ENCODE measurements at regions not wholly inside any gene's neighbourhood (a gene's known extent, or its start where the extent isn't known, plus 50 kb on each side); places are given as distances from the start of the nearest gene placed in this dataset.

DNA sequence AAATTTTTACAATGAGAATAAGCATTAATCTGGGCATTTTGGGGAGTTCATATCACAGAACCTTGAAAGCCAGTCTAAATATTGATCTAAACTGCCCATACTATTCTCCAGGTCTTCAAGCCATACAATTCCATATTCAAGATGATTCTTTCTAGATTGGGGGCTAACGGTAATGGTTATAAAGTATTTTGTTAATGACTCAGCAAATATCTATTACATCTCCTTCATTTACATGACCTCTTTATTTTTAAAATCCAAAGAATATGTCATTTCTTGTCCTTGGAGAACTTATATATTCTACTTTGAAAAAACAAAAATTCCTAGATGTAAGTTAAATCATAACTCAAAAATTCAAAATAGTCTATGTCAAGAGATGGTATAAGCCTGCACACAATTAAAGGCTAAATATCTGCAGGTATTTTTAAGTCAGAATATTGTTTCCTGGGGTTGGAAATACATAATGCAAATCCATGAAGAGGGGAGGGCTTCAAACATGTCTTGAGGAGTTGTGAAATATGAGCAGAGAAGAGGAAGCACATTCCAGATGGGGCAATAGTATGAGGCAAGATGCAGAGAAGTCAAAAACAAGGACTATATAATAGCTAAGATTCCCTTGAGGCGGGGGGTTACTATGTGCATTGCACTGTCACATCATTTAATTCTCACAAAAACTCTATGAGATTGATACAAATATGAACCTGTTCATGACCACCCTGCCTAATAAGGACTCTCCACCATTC lies 526.4 kb downstream of the NR2F1-AS1 start:
- 44 to 80% methylated on average over 1 to 2 of the region's 2 CpGs for WGBS, 2 donors (ENCODE audit: low coverage in 1 of 2)
- Histone ChIP-seq H3K36me3 (no peaks in the 10 kb centered on the region), H3K9me3 (no peaks in the 10 kb centered on the region), H3K27ac (no peak overlapping the region), H3K4me1 (no peaks in the 10 kb centered on the region), H3K27me3 (no peaks in the 10 kb centered on the region), H3K4me3 (no peak overlapping the region)
- in situ Hi-C loops (cut with MboI; ENCODE audit: low pct_ligation_motif_present in 1 of 4, low pct_unique_long_range_greater_than_20kb in 1 of 4, low sequenced_read_pairs in 3 of 4) (no loop called here), intact Hi-C loops (cut with DNase I; ENCODE audit: low total_unique reads) (no loop called here)
- TF ChIP-seq, protein P1, sequence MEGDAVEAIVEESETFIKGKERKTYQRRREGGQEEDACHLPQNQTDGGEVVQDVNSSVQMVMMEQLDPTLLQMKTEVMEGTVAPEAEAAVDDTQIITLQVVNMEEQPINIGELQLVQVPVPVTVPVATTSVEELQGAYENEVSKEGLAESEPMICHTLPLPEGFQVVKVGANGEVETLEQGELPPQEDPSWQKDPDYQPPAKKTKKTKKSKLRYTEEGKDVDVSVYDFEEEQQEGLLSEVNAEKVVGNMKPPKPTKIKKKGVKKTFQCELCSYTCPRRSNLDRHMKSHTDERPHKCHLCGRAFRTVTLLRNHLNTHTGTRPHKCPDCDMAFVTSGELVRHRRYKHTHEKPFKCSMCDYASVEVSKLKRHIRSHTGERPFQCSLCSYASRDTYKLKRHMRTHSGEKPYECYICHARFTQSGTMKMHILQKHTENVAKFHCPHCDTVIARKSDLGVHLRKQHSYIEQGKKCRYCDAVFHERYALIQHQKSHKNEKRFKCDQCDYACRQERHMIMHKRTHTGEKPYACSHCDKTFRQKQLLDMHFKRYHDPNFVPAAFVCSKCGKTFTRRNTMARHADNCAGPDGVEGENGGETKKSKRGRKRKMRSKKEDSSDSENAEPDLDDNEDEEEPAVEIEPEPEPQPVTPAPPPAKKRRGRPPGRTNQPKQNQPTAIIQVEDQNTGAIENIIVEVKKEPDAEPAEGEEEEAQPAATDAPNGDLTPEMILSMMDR (IDR thresholded peaks at IDR 0.05), result no peak
- TF ChIP-seq EP300 (IDR thresholded peaks at IDR 0.05; ENCODE audit: low read depth) (no peak), POLR2A (IDR thresholded peaks at IDR 0.05) (no peak), POLR2AphosphoS5 (IDR thresholded peaks at IDR 0.05) (no peak)
- no peak for DNase-seq

GRCh38 chr5:93053825-93054224 lies 527.2 kb downstream of the NR2F1-AS1 start:
- no peaks in the 10 kb centered on the region for H3K9me3 ChIP-seq
- no peak for TF ChIP-seq EP300 (IDR thresholded peaks at IDR 0.05; ENCODE audit: low read depth)
- no peak for TF ChIP-seq POLR2A (IDR thresholded peaks at IDR 0.05)
- TF ChIP-seq, protein P1 (IDR thresholded peaks at IDR 0.05), result no peak
- TF ChIP-seq POLR2AphosphoS5 (IDR thresholded peaks at IDR 0.05), result no peak
- in situ Hi-C loops (cut with MboI; ENCODE audit: low pct_ligation_motif_present in 1 of 4, low pct_unique_long_range_greater_than_20kb in 1 of 4, low sequenced_read_pairs in 3 of 4), result no loop called here
- H3K4me1 ChIP-seq, result no peaks in the 10 kb centered on the region
- intact Hi-C loops (cut with DNase I; ENCODE audit: low total_unique reads), result no loop called here
- H3K27ac ChIP-seq, result no peak overlapping the region
- H3K4me3 ChIP-seq, result no peak overlapping the region
- no peak for DNase-seq
- H3K36me3 ChIP-seq, result no peaks in the 10 kb centered on the region
- H3K27me3 ChIP-seq, result no peaks in the 10 kb centered on the region

- Histone ChIP-seq H3K27me3 (no peaks in the 10 kb centered on the region), H3K4me1 (no peaks in the 10 kb centered on the region), H3K9me3 (no peaks in the 10 kb centered on the region), H3K36me3 (no peaks in the 10 kb centered on the region), H3K4me3 (no peak overlapping the region), H3K27ac (no peak overlapping the region)
- TF ChIP-seq EP300 (IDR thresholded peaks at IDR 0.05; ENCODE audit: low read depth), result no peak
- TF ChIP-seq POLR2AphosphoS5 (IDR thresholded peaks at IDR 0.05), result no peak
- no peak for TF ChIP-seq POLR2A (IDR thresholded peaks at IDR 0.05)
- TF ChIP-seq, protein P1 (IDR thresholded peaks at IDR 0.05), result no peak
- 83 to 92% methylated on average over 2 of the region's 2 CpGs for WGBS, 2 donors (ENCODE audit: low coverage in 1 of 2)
- intact Hi-C loops (cut with DNase I; ENCODE audit: low total_unique reads) (no loop called here), in situ Hi-C loops (cut with MboI; ENCODE audit: low pct_ligation_motif_present in 1 of 4, low pct_unique_long_range_greater_than_20kb in 1 of 4, low sequenced_read_pairs in 3 of 4) (no loop called here)
- DNase-seq, result no peak
Observed at GRCh38 chr5:93048858-93049257, 532.2 kb downstream of the NR2F1-AS1 start.

- Histone ChIP-seq H3K9me3 (no peaks in the 10 kb centered on the region), H3K36me3 (no peaks in the 10 kb centered on the region), H3K27me3 (no peaks in the 10 kb centered on the region), H3K27ac (no peak overlapping the region), H3K4me3 (no peak overlapping the region), H3K4me1 (no peaks in the 10 kb centered on the region)
- in situ Hi-C loops (cut with MboI; ENCODE audit: low pct_ligation_motif_present in 1 of 4, low pct_unique_long_range_greater_than_20kb in 1 of 4, low sequenced_read_pairs in 3 of 4), result no loop called here
- intact Hi-C loops (cut with DNase I; ENCODE audit: low total_unique reads), result no loop called here
- TF ChIP-seq, protein P1 (IDR thresholded peaks at IDR 0.05), result no peak
- no peak for TF ChIP-seq EP300 (IDR thresholded peaks at IDR 0.05; ENCODE audit: low read depth)
- TF ChIP-seq POLR2A (IDR thresholded peaks at IDR 0.05), result no peak
- no peak for TF ChIP-seq POLR2AphosphoS5 (IDR thresholded peaks at IDR 0.05)
- DNase-seq, result no peak
- WGBS, 2 donors (ENCODE audit: low coverage in 1 of 2), result 57 to 66% methylated on average over 1 of the region's 1 CpG
Observed at GRCh38 chr5:93044859-93045666, 536.0 kb downstream of the NR2F1-AS1 start.
